GM23338 (cell line): ENCODE measurements at regions not wholly inside any gene's neighbourhood (a gene's known extent, or its start where the extent isn't known, plus 50 kb on each side); places are given as distances from the start of the nearest gene placed in this dataset.

Source experiments
- ATAC-seq: fragments of 200-7000 bp; cut with Tn5 transposase; 3 replicates; pipeline ENCODE4 v1.9.1; 2020
- DNase-seq: peaks from one replicate; pipeline ENCODE4 v3.0.0-alpha.2; 2015; ENCODE audit warnings: low spot score
- H2AFZ ChIP-seq: fragments of 200-600 bp; sonication (generic); 2 replicates; pipeline ENCODE4 v1.8.0; 2016; ENCODE audit warnings: antibody characterized with exemption, mild to moderate bottlenecking, moderate library complexity
- H3F3A ChIP-seq: fragments of 200-600 bp; sonication (generic); replicated peaks from 2 replicates; pipeline ENCODE4 v1.8.0; 2017; ENCODE audit warnings: antibody characterized with exemption, mixed run types, low read depth
- H3K27ac ChIP-seq: fragments of 200-600 bp; sonication (generic); 2 replicates; pipeline ENCODE4 v1.6.1; 2016; ENCODE audit warnings: low read depth
- H3K27me3 ChIP-seq: fragments of 200-600 bp; sonication (generic); 2 replicates; pipeline ENCODE4 v1.8.0; 2016; ENCODE audit warnings: mild to moderate bottlenecking, mixed run types, moderate library complexity; ENCODE audit not compliant: insufficient read depth
- H3K36me3 ChIP-seq: fragments of 200-600 bp; sonication (generic); 2 replicates; pipeline ENCODE4 v1.8.0; 2016; ENCODE audit warnings: mild to moderate bottlenecking; ENCODE audit not compliant: insufficient read depth
- H3K4me1 ChIP-seq: fragments of 200-600 bp; sonication (generic); 2 replicates; pipeline ENCODE4 v1.8.0; 2016; ENCODE audit warnings: mild to moderate bottlenecking, moderate library complexity; ENCODE audit not compliant: insufficient read depth
- H3K4me2 ChIP-seq: fragments of 200-600 bp; sonication (generic); 2 replicates; pipeline ENCODE4 v1.7.1; 2017; ENCODE audit warnings: mixed run types
- H3K4me3 ChIP-seq: fragments of 200-600 bp; sonication (generic); 2 replicates; pipeline ENCODE4 v1.6.1; 2016; ENCODE audit warnings: mixed run types
- H3K79me2 ChIP-seq: fragments of 200-600 bp; sonication (generic); replicated peaks from 2 replicates; pipeline ENCODE4 v1.8.0; 2017; ENCODE audit warnings: mild to moderate bottlenecking; ENCODE audit not compliant: insufficient read depth
- H3K9me2 ChIP-seq: fragments of 200-600 bp; sonication (generic); 2 replicates; pipeline ENCODE4 v1.8.0; 2017; ENCODE audit not compliant: insufficient read depth
- H4K20me1 ChIP-seq: fragments of 200-600 bp; sonication (generic); replicated peaks from 2 replicates; pipeline ENCODE4 v1.8.0; 2017; ENCODE audit warnings: mild to moderate bottlenecking; ENCODE audit not compliant: insufficient read depth
- H3K27ac Mint-ChIP-seq: 2 replicates; pipeline ENCODE4 v1.8.0; 2020; ENCODE audit warnings: inconsistent platforms, mild to moderate bottlenecking, moderate library complexity, mixed read lengths
- H3K27me3 Mint-ChIP-seq: 3 replicates; pipeline ENCODE4 v1.8.0; 2022; ENCODE audit warnings: low read depth, mild to moderate bottlenecking, moderate library complexity, mixed read lengths, inconsistent platforms; ENCODE audit not compliant: insufficient read depth, poor library complexity
- H3K36me3 Mint-ChIP-seq: 3 replicates; pipeline ENCODE4 v1.8.0; 2021; ENCODE audit warnings: low read depth, mild to moderate bottlenecking, inconsistent platforms, moderate library complexity, mixed read lengths
- H3K4me1 Mint-ChIP-seq: 3 replicates; pipeline ENCODE4 v1.8.0; 2020; ENCODE audit warnings: mild to moderate bottlenecking, inconsistent platforms, mixed read lengths
- H3K4me3 Mint-ChIP-seq: 3 replicates; pipeline ENCODE4 v1.8.0; 2021; ENCODE audit warnings: moderate library complexity, mild to moderate bottlenecking, inconsistent platforms, mixed read lengths
- H3K9me3 Mint-ChIP-seq: 3 replicates; pipeline ENCODE4 v1.8.0; 2020; ENCODE audit warnings: moderate library complexity, mild to moderate bottlenecking, inconsistent platforms, mixed read lengths
- CREB1 ChIP-seq: fragments of 250-450 bp; sonication (Bioruptor Pico); IDR thresholded peaks from 2 replicates; pipeline ENCODE4 v1.5.0; 2020; ENCODE audit warnings: low read depth, mild to moderate bottlenecking, moderate library complexity
- CTCF ChIP-seq, 2 experiments: fragments of 200-600 bp in 1 of 2; sonication (generic) in 1 of 2; conservative IDR thresholded peaks; 2 replicates each; pipeline versions ENCODE4 v1.5.1 to v1.6.1; 2016 to 2017; ENCODE audit warnings: antibody characterized with exemption in 2 of 2, low read depth in 2 of 2, mild to moderate bottlenecking in 2 of 2, moderate library complexity in 1 of 2
- EZH2 ChIP-seq: fragments of 200-600 bp; sonication (generic); IDR thresholded peaks from one replicate; pipeline ENCODE4 v1.8.0; 2017; ENCODE audit warnings: antibody characterized with exemption, mild to moderate bottlenecking, low read depth; ENCODE audit not compliant: unreplicated experiment
- EZH2phosphoT487 ChIP-seq: fragments of 200-600 bp; sonication (generic); IDR thresholded peaks from one replicate; pipeline ENCODE4 v1.8.1; 2018; ENCODE audit warnings: antibody characterized with exemption; ENCODE audit not compliant: unreplicated experiment
- JUNB ChIP-seq: IDR thresholded peaks from one replicate; pipeline ENCODE4 v1.6.1; 2016; ENCODE audit warnings: antibody characterized with exemption; ENCODE audit not compliant: unreplicated experiment
- NANOG ChIP-seq: IDR thresholded peaks from 2 replicates; pipeline ENCODE4 v1.6.1; 2016; ENCODE audit warnings: antibody characterized with exemption, borderline replicate concordance
- POLR2AphosphoS5 ChIP-seq: IDR thresholded peaks from 2 replicates; pipeline ENCODE4 v1.6.1; 2016; ENCODE audit warnings: antibody characterized with exemption, low read depth
- REST ChIP-seq: IDR thresholded peaks from one replicate; pipeline ENCODE4 v1.6.1; 2018; ENCODE audit warnings: antibody characterized with exemption; ENCODE audit not compliant: unreplicated experiment
- STAT1 ChIP-seq: IDR thresholded peaks from one replicate; pipeline ENCODE4 v1.6.1; 2016; ENCODE audit warnings: antibody characterized with exemption; ENCODE audit not compliant: unreplicated experiment
- ZNF114 ChIP-seq: fragments of 250-450 bp; sonication (Bioruptor Pico); IDR thresholded peaks from 2 replicates; pipeline ENCODE4 v1.5.0; 2020; ENCODE audit warnings: mild to moderate bottlenecking, moderate library complexity
- ZNF331 ChIP-seq: fragments of 250-450 bp; sonication (Bioruptor Pico); IDR thresholded peaks from 2 replicates; pipeline ENCODE4 v1.5.0; 2020; ENCODE audit warnings: low read depth, mild to moderate bottlenecking, moderate library complexity
- ZNF462 ChIP-seq: fragments of 250-450 bp; sonication (Bioruptor Pico); IDR thresholded peaks from 2 replicates; pipeline ENCODE4 v1.5.0; 2020; ENCODE audit warnings: mild to moderate bottlenecking, moderate library complexity
- TF ChIP-seq, protein P1 (sequence below): IDR thresholded peaks from 2 replicates; pipeline ENCODE4 v1.6.1; 2016; ENCODE audit warnings: antibody characterized with exemption

GRCh38 chr10:83657487-83657886 is 481.8 kb upstream of the GHITM start:
- no peak overlapping the region for H3K27ac ChIP-seq
- Mint-ChIP-seq H3K4me1 (no peaks in the 10 kb centered on the region; the same call in 2 of the 3 replicates), H3K36me3 (no peaks in the 10 kb centered on the region), H3K27ac (no peak overlapping the region), H3K27me3 (no peaks in the 10 kb centered on the region), H3K4me3 (no peak overlapping the region), H3K9me3 (no peaks in the 10 kb centered on the region)
- ATAC-seq (no peak), DNase-seq (no peak)
- H3K9me2 ChIP-seq = no peaks in the 10 kb centered on the region
- H3F3A ChIP-seq = no peaks in the 10 kb centered on the region
- no peak overlapping the region for H2AFZ ChIP-seq
- TF ChIP-seq REST (no peak), CREB1 (CRISPR knock-in tag) (no peak), ZNF114 (CRISPR knock-in tag) (no peak), POLR2AphosphoS5 (no peak), EZH2phosphoT487 (no peak), EZH2 (no peak), ZNF331 (CRISPR knock-in tag) (no peak), CTCF (conservative IDR thresholded peaks at IDR 0.05; ENCODE audit: low read depth in 2 of 2) (no peak), ZNF462 (no peak), STAT1 (no peak), NANOG (no peak), JUNB (no peak)
- TF ChIP-seq, protein P1, sequence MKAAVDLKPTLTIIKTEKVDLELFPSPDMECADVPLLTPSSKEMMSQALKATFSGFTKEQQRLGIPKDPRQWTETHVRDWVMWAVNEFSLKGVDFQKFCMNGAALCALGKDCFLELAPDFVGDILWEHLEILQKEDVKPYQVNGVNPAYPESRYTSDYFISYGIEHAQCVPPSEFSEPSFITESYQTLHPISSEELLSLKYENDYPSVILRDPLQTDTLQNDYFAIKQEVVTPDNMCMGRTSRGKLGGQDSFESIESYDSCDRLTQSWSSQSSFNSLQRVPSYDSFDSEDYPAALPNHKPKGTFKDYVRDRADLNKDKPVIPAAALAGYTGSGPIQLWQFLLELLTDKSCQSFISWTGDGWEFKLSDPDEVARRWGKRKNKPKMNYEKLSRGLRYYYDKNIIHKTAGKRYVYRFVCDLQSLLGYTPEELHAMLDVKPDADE = no peak
- no peaks in the 10 kb centered on the region; the same call in 1 of the 2 replicates for H3K4me1 ChIP-seq
- H3K4me2 ChIP-seq = no peak overlapping the region
- H3K27me3 ChIP-seq = no peaks in the 10 kb centered on the region
- H3K36me3 ChIP-seq = no peaks in the 10 kb centered on the region
- no peaks in the 10 kb centered on the region for H4K20me1 ChIP-seq
- no peaks in the 10 kb centered on the region for H3K79me2 ChIP-seq
- H3K4me3 ChIP-seq = no peak overlapping the region
